H9 (cell line): ENCODE measurements at regions not wholly inside any gene's neighbourhood (a gene's known extent, or its start where the extent isn't known, plus 50 kb on each side); places are given as distances from the start of the nearest gene placed in this dataset.

Source experiments
- DNase-seq: peaks from one replicate; pipeline ENCODE4 v3.0.0-alpha.2; 2017
- H2AFZ ChIP-seq: one replicate; pipeline ENCODE4 v1.6.1; 2013; ENCODE audit warnings: mild to moderate bottlenecking, low read length, control low read depth, moderate library complexity
- H2AK5ac ChIP-seq: 2 replicates; pipeline ENCODE4 v1.6.1; 2013; ENCODE audit warnings: low read length, control low read depth, mixed read lengths; ENCODE audit not compliant: insufficient read length
- H2BK120ac ChIP-seq: one replicate; pipeline ENCODE4 v1.6.1; 2013; ENCODE audit warnings: low read depth, mild to moderate bottlenecking, low read length, control low read depth, inconsistent platforms; ENCODE audit not compliant: poor library complexity, severe bottlenecking
- H2BK12ac ChIP-seq: 2 replicates; pipeline ENCODE4 v1.6.1; 2013; ENCODE audit warnings: low read length, control low read depth, mixed read lengths, low read depth; ENCODE audit not compliant: insufficient read length
- H2BK15ac ChIP-seq: 2 replicates; pipeline ENCODE4 v1.6.1; 2013; ENCODE audit warnings: low read depth, low read length, control low read depth
- H2BK20ac ChIP-seq: one replicate; pipeline ENCODE4 v1.6.1; 2013; ENCODE audit warnings: low read depth, mild to moderate bottlenecking, low read length, control low read depth, inconsistent platforms; ENCODE audit not compliant: poor library complexity, severe bottlenecking
- H2BK5ac ChIP-seq: 2 replicates; pipeline ENCODE4 v1.6.1; 2013; ENCODE audit warnings: low read length, control low read depth, mixed read lengths; ENCODE audit not compliant: insufficient read length
- H3K14ac ChIP-seq: 2 replicates; pipeline ENCODE4 v1.6.1; 2013; ENCODE audit warnings: low read length, control low read depth; ENCODE audit not compliant: insufficient read depth
- H3K18ac ChIP-seq: 2 replicates; pipeline ENCODE4 v1.6.1; 2013; ENCODE audit warnings: low read depth, mild to moderate bottlenecking, mixed read lengths, low read length, control low read depth; ENCODE audit not compliant: insufficient read length
- H3K23ac ChIP-seq: 2 replicates; pipeline ENCODE4 v1.6.1; 2013; ENCODE audit warnings: low read length, control low read depth, mixed read lengths, low read depth; ENCODE audit not compliant: insufficient read length
- H3K23me2 ChIP-seq: 2 replicates; pipeline ENCODE4 v1.6.1; 2013; ENCODE audit warnings: low read depth, mild to moderate bottlenecking, mixed read lengths, low read length, control low read depth; ENCODE audit not compliant: insufficient read length, poor library complexity, severe bottlenecking
- H3K27ac ChIP-seq: 2 replicates; pipeline ENCODE4 v1.5.1; 2013; ENCODE audit warnings: low read length, control low read depth, mixed read lengths, low read depth; ENCODE audit not compliant: insufficient read length
- H3K27me3 ChIP-seq: 2 replicates; pipeline ENCODE4 v1.6.1; 2013; ENCODE audit warnings: low read length, control low read depth, inconsistent platforms; ENCODE audit not compliant: insufficient read depth
- H3K4ac ChIP-seq: 2 replicates; pipeline ENCODE4 v1.6.1; 2013; ENCODE audit warnings: low read depth, mild to moderate bottlenecking, control low read depth, inconsistent platforms, low read length, moderate library complexity
- H3K4me1 ChIP-seq: 2 replicates; pipeline ENCODE4 v1.6.1; 2013; ENCODE audit warnings: low read length, control low read depth, inconsistent platforms; ENCODE audit not compliant: insufficient read depth
- H3K4me2 ChIP-seq: 2 replicates; pipeline ENCODE4 v1.6.1; 2013; ENCODE audit warnings: low read length, control low read depth, mixed read lengths; ENCODE audit not compliant: insufficient read length, insufficient read depth
- H3K56ac ChIP-seq: 2 replicates; pipeline ENCODE4 v1.6.1; 2013; ENCODE audit warnings: low read depth, mild to moderate bottlenecking, mixed read lengths, low read length, control low read depth; ENCODE audit not compliant: insufficient read length
- H3K79me1 ChIP-seq: 2 replicates; pipeline ENCODE4 v1.6.1; 2013; ENCODE audit warnings: low read depth, mild to moderate bottlenecking, moderate library complexity, low read length, control low read depth, inconsistent platforms; ENCODE audit not compliant: insufficient read depth, poor library complexity, severe bottlenecking
- H3K79me2 ChIP-seq: 2 replicates; pipeline ENCODE4 v1.6.1; 2013; ENCODE audit warnings: low read length, control low read depth, inconsistent platforms; ENCODE audit not compliant: insufficient read depth
- H3K9ac ChIP-seq: 2 replicates; pipeline ENCODE4 v1.6.1; 2013; ENCODE audit warnings: low read length, control low read depth, mixed read lengths; ENCODE audit not compliant: insufficient read length; ENCODE audit errors: extremely low read depth
- H3K9me3 ChIP-seq: one replicate; pipeline ENCODE4 v1.6.1; 2013; ENCODE audit warnings: low read depth, low read length, inconsistent platforms; ENCODE audit not compliant: control insufficient read depth
- H3T11ph ChIP-seq: one replicate; pipeline ENCODE4 v1.6.1; 2013; ENCODE audit warnings: mild to moderate bottlenecking, low read length, control low read depth, inconsistent platforms
- H4K20me1 ChIP-seq: one replicate; pipeline ENCODE4 v1.6.1; 2013; ENCODE audit not compliant: control insufficient read depth, insufficient read length, insufficient read depth
- H4K5ac ChIP-seq: 2 replicates; pipeline ENCODE4 v1.6.1; 2013; ENCODE audit warnings: low read depth, mild to moderate bottlenecking, mixed read lengths, low read length, control low read depth; ENCODE audit not compliant: insufficient read length
- H4K8ac ChIP-seq: replicated peaks from 2 replicates; pipeline ENCODE4 v1.6.1; 2013; ENCODE audit warnings: low read length, control low read depth, mixed read lengths, low read depth; ENCODE audit not compliant: insufficient read length
- H4K91ac ChIP-seq: 2 replicates; pipeline ENCODE4 v1.6.1; 2013; ENCODE audit warnings: low read depth, mild to moderate bottlenecking, moderate library complexity, mixed read lengths, low read length, control low read depth; ENCODE audit not compliant: insufficient read length
- H3K27ac Mint-ChIP-seq, 3 experiments: 2 replicates in 2 of 3; 3 replicates in 1 of 3; pipeline ENCODE4 v1.8.0; 2020 to 2021; ENCODE audit warnings: mixed read lengths in 3 of 3, mild to moderate bottlenecking in 1 of 3, moderate library complexity in 1 of 3
- H3K27me3 Mint-ChIP-seq: 2 replicates; pipeline ENCODE4 v1.8.0; 2021; ENCODE audit warnings: low read depth, mild to moderate bottlenecking, moderate library complexity, mixed read lengths
- H3K36me3 Mint-ChIP-seq, 3 experiments: 2 replicates in 2 of 3; 3 replicates in 1 of 3; pipeline ENCODE4 v1.8.0; 2020 to 2021; ENCODE audit warnings: low read depth in 3 of 3, mixed read lengths in 3 of 3; ENCODE audit not compliant: insufficient read depth in 1 of 3
- H3K4me1 Mint-ChIP-seq, 2 experiments: 2 replicates each; pipeline ENCODE4 v1.8.0; 2020; ENCODE audit warnings: mixed read lengths in 2 of 2
- H3K4me3 Mint-ChIP-seq, 2 experiments: 2 replicates in 1 of 2; 3 replicates in 1 of 2; pipeline ENCODE4 v1.8.0; 2020 to 2021; ENCODE audit warnings: mild to moderate bottlenecking in 2 of 2, mixed read lengths in 2 of 2, moderate library complexity in 1 of 2
- H3K9me3 Mint-ChIP-seq, 2 experiments: 2 replicates in 1 of 2; 3 replicates in 1 of 2; pipeline ENCODE4 v1.8.0; 2020; ENCODE audit warnings: mild to moderate bottlenecking in 2 of 2, mixed read lengths in 2 of 2, moderate library complexity in 1 of 2
- WGBS: extraction: QIAGEN DNeasy Blood & Tissue Kit; methylation state at CpG from one replicate; pipeline ENCODE4 v1.1.7; 2013; ENCODE audit warnings: missing lambda C conversion rate, low lambda C conversion rate, mixed read lengths; ENCODE audit not compliant: insufficient read length; ENCODE audit errors: extremely low coverage; 5-methylcytosine and 5-hydroxymethylcytosine counted together
- TF ChIP-seq, protein P1 (sequence below): fragments of 200-600 bp; sonication (generic); conservative IDR thresholded peaks from 3 replicates; pipeline ENCODE4 v1.8.0; 2021; ENCODE audit warnings: antibody characterized with exemption, mild to moderate bottlenecking

DNA sequence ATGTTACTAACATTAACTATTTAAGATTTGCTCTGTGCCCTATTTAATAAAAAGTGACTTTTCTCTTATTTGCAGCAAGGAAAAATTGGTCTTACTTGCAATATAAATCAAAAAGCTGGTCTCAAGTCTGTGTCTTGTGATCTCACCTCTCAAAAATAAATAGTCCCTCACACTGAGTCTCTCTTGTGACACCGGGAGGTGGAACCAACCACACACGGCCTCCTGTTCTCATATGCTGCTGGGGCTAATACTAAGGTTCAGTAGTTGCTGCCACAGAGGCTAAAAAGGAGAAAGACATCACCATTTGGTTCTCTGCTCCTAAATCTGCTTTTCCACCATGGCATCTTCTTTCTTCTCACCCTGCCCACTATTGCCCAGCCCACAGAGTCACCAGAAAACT is 175.8 kb upstream of the FTMT start:
- no peak overlapping the region for H3K27ac Mint-ChIP-seq
- TF ChIP-seq, protein P1, sequence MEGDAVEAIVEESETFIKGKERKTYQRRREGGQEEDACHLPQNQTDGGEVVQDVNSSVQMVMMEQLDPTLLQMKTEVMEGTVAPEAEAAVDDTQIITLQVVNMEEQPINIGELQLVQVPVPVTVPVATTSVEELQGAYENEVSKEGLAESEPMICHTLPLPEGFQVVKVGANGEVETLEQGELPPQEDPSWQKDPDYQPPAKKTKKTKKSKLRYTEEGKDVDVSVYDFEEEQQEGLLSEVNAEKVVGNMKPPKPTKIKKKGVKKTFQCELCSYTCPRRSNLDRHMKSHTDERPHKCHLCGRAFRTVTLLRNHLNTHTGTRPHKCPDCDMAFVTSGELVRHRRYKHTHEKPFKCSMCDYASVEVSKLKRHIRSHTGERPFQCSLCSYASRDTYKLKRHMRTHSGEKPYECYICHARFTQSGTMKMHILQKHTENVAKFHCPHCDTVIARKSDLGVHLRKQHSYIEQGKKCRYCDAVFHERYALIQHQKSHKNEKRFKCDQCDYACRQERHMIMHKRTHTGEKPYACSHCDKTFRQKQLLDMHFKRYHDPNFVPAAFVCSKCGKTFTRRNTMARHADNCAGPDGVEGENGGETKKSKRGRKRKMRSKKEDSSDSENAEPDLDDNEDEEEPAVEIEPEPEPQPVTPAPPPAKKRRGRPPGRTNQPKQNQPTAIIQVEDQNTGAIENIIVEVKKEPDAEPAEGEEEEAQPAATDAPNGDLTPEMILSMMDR, result no peak
- no peaks in the 10 kb centered on the region for H4K20me1 ChIP-seq
- H3K4me3 Mint-ChIP-seq, result no peak overlapping the region
- no peak overlapping the region for H2BK12ac ChIP-seq
- no peaks in the 10 kb centered on the region for H3K4me1 ChIP-seq
- H2AFZ ChIP-seq, result no peak overlapping the region
- no peak overlapping the region for H2BK120ac ChIP-seq
- no peak overlapping the region for H2BK20ac ChIP-seq
- H3K4me2 ChIP-seq, result no peak overlapping the region
- no peak overlapping the region for H2AK5ac ChIP-seq
- H3K14ac ChIP-seq, result no peak overlapping the region
- no peak overlapping the region for H2BK5ac ChIP-seq
- no peak for DNase-seq
- H4K91ac ChIP-seq, result no peak overlapping the region
- no peaks in the 10 kb centered on the region for H3K27me3 ChIP-seq
- H3K4ac ChIP-seq, result no peak overlapping the region
- no CpG with 5 or more reads among the region's 2 CpGs for WGBS
- no peak overlapping the region for H3K9ac ChIP-seq
- peaks cover 0 to 2% (median 0%) of the 10 kb centered on the region in 3 experiments; a peak in 3 of 7 replicates for H3K36me3 Mint-ChIP-seq
- H4K5ac ChIP-seq, result no peak overlapping the region
- H3K9me3 ChIP-seq, result no peaks in the 10 kb centered on the region
- no peaks in the 10 kb centered on the region for H3K23me2 ChIP-seq
- H3K79me2 ChIP-seq, result no peaks in the 10 kb centered on the region
- no peak overlapping the region for H3K23ac ChIP-seq
- no peak overlapping the region for H3T11ph ChIP-seq
- no peak overlapping the region for H3K18ac ChIP-seq
- H3K27ac ChIP-seq, result no peak overlapping the region
- no peak overlapping the region for H4K8ac ChIP-seq
- no peak overlapping the region for H2BK15ac ChIP-seq
- H3K56ac ChIP-seq, result no peak overlapping the region
- H3K27me3 Mint-ChIP-seq, result no peaks in the 10 kb centered on the region
- peaks cover 8 to 14% of the 10 kb centered on the region in 2 experiments; a peak in 4 of 5 replicates for H3K9me3 Mint-ChIP-seq
- no peaks in the 10 kb centered on the region for H3K4me1 Mint-ChIP-seq
- H3K79me1 ChIP-seq, result no peaks in the 10 kb centered on the region
